Colon (tissue), 2 donors: ENCODE measurements at regions not wholly inside any gene's neighbourhood (a gene's known extent, or its start where the extent isn't known, plus 50 kb on each side); places are given as distances from the start of the nearest gene placed in this dataset.
"Not testable (repeated sequence)": the region's sequence is repeated elsewhere in the genome, so short reads cannot be mapped to it uniquely, and the experiment has no call there.

ENCODE experiments used
- FAIRE-seq: peaks from 2 replicates; lab custom pipeline; 2012; peaks lifted over from hg19 to GRCh38; lab: Jason Lieb, UNC
- donor health status: control.
- donor health status: control.

GRCh38 chr5:174558190-174558589 lies 166.2 kb upstream of the MSX2 start:
- FAIRE-seq, result no peak

- no peak for FAIRE-seq
These were observed 165.2 kb upstream of the MSX2 start for GRCh38 chr5:174559141-174559540.

GRCh38 chr5:174559566-174560090 lies 164.8 kb upstream of the MSX2 start:
- no peak for FAIRE-seq

GRCh38 chr5:174560861-174561260 lies 163.5 kb upstream of the MSX2 start:
- no peak for FAIRE-seq

- not testable (repeated sequence) for FAIRE-seq
These were observed 161.3 kb upstream of the MSX2 start for GRCh38 chr5:174563040-174563439.

- FAIRE-seq, result no peak
These were observed 160.5 kb upstream of the MSX2 start for GRCh38 chr5:174563899-174564298.

GRCh38 chr5:174567506-174568141 lies 156.8 kb upstream of the MSX2 start:
- no peak for FAIRE-seq

GRCh38 chr5:174570662-174571061 lies 153.7 kb upstream of the MSX2 start:
- no peak for FAIRE-seq

GRCh38 chr5:174571662-174572397 lies 152.6 kb upstream of the MSX2 start:
- FAIRE-seq, result no peak

GRCh38 chr5:174572591-174572990 lies 151.8 kb upstream of the MSX2 start:
- FAIRE-seq, result no peak

- no peak for FAIRE-seq
These were observed 151.0 kb upstream of the MSX2 start for GRCh38 chr5:174573221-174573994.

- FAIRE-seq, result no peak
These were observed 149.3 kb upstream of the MSX2 start for GRCh38 chr5:174575043-174575442.

GRCh38 chr5:174576042-174576441 lies 148.3 kb upstream of the MSX2 start:
- no peak for FAIRE-seq

- FAIRE-seq, result no peak
These were observed 142.9 kb upstream of the MSX2 start for GRCh38 chr5:174581479-174581878.

- FAIRE-seq, result no peak
These were observed 142.5 kb upstream of the MSX2 start for GRCh38 chr5:174581894-174582293.

GRCh38 chr5:174583071-174583470 lies 141.3 kb upstream of the MSX2 start:
- no peak for FAIRE-seq

- FAIRE-seq, result no peak
These were observed 138.9 kb upstream of the MSX2 start for GRCh38 chr5:174585472-174585871.

GRCh38 chr5:174586163-174586562 lies 138.2 kb upstream of the MSX2 start:
- not testable (repeated sequence) for FAIRE-seq

GRCh38 chr5:174589011-174589410 lies 135.4 kb upstream of the MSX2 start:
- no peak for FAIRE-seq

GRCh38 chr5:174589599-174589998 lies 134.8 kb upstream of the MSX2 start:
- no peak for FAIRE-seq

- FAIRE-seq, result no peak
These were observed 133.6 kb upstream of the MSX2 start for GRCh38 chr5:174590820-174591219.

GRCh38 chr5:174596429-174596828 lies 128.0 kb upstream of the MSX2 start:
- FAIRE-seq, result no peak

- no peak for FAIRE-seq
These were observed 124.4 kb upstream of the MSX2 start for GRCh38 chr5:174599992-174600391.
